ENCODE measurements at regions not wholly inside any gene's neighbourhood (a gene's known extent, or its start where the extent isn't known, plus 50 kb on each side); places are given as distances from the start of the nearest gene placed in this dataset.

DNA sequence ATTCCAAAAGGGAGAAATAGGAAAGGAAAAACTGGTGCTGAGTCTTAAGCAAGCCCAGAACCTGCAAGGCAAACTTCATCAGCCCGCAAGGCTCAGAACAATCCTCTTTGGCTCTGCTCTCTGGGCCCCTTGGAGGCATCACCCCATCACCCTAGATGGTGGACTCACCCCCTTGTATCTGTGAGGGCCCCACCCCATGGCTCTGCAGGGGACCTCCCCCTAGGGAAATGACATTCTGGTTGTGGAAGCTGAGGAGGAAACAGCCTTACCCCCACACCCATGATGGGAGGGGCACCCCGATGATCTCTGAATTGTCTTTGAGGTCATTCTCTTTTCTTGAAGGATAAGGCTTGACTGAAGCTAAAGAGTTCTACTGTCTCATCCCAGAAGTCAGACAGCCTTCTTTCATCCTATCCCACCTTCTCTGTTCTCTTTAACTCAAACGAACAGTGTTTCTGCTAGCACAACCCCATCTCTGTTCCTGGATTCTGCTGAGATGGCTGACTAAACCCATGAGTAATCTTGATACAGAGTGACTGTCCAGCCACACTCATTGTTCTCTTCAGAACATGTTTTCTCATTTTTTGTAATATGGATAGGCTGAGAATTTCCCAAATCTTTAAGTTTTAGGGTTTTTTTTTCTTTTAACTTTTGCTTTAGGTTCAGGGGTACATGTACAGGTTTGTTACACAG lies 492.1 kb upstream of the MYT1L start:
- TF ChIP-seq ESRRG (CRISPR knock-in tag; IDR thresholded peaks at IDR 0.05) (no peak), ARNTL (CRISPR knock-in tag; IDR thresholded peaks at IDR 0.05; ENCODE audit: borderline replicate concordance, low read depth) (no peak), BACH2 (CRISPR knock-in tag; IDR thresholded peaks at IDR 0.05; ENCODE audit: borderline replicate concordance) (no peak), SNAI2 (CRISPR knock-in tag; IDR thresholded peaks at IDR 0.05) (no peak), ZFP3 (CRISPR knock-in tag; IDR thresholded peaks at IDR 0.05) (no peak), CSDC2 (CRISPR knock-in tag; IDR thresholded peaks at IDR 0.05) (no peak), RARB (CRISPR knock-in tag; IDR thresholded peaks at IDR 0.05) (no peak)
- TF ChIP-seq, protein P1, sequence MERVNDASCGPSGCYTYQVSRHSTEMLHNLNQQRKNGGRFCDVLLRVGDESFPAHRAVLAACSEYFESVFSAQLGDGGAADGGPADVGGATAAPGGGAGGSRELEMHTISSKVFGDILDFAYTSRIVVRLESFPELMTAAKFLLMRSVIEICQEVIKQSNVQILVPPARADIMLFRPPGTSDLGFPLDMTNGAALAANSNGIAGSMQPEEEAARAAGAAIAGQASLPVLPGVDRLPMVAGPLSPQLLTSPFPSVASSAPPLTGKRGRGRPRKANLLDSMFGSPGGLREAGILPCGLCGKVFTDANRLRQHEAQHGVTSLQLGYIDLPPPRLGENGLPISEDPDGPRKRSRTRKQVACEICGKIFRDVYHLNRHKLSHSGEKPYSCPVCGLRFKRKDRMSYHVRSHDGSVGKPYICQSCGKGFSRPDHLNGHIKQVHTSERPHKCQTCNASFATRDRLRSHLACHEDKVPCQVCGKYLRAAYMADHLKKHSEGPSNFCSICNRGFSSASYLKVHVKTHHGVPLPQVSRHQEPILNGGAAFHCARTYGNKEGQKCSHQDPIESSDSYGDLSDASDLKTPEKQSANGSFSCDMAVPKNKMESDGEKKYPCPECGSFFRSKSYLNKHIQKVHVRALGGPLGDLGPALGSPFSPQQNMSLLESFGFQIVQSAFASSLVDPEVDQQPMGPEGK (CRISPR knock-in tag; IDR thresholded peaks at IDR 0.05; ENCODE audit: borderline replicate concordance) = no peak
- TF ChIP-seq, protein P2, sequence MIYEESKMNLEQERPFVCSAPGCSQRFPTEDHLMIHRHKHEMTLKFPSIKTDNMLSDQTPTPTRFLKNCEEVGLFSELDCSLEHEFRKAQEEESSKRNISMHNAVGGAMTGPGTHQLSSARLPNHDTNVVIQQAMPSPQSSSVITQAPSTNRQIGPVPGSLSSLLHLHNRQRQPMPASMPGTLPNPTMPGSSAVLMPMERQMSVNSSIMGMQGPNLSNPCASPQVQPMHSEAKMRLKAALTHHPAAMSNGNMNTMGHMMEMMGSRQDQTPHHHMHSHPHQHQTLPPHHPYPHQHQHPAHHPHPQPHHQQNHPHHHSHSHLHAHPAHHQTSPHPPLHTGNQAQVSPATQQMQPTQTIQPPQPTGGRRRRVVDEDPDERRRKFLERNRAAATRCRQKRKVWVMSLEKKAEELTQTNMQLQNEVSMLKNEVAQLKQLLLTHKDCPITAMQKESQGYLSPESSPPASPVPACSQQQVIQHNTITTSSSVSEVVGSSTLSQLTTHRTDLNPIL (CRISPR knock-in tag; IDR thresholded peaks at IDR 0.05; ENCODE audit: low read depth) = no peak
- TF ChIP-seq, protein P3, sequence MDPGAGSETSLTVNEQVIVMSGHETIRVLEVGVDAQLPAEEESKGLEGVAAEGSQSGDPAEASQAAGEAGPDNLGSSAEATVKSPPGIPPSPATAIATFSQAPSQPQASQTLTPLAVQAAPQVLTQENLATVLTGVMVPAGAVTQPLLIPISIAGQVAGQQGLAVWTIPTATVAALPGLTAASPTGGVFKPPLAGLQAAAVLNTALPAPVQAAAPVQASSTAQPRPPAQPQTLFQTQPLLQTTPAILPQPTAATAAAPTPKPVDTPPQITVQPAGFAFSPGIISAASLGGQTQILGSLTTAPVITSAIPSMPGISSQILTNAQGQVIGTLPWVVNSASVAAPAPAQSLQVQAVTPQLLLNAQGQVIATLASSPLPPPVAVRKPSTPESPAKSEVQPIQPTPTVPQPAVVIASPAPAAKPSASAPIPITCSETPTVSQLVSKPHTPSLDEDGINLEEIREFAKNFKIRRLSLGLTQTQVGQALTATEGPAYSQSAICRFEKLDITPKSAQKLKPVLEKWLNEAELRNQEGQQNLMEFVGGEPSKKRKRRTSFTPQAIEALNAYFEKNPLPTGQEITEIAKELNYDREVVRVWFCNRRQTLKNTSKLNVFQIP (CRISPR knock-in tag; IDR thresholded peaks at IDR 0.05; ENCODE audit: borderline replicate concordance, low read depth) = no peak

Measured in SK-N-SH treated with all-trans-retinoic acid at 6 μM for 48 hours (cell line).